GM21390 (cell line): ENCODE measurements at regions not wholly inside any gene's neighbourhood (a gene's known extent, or its start where the extent isn't known, plus 50 kb on each side); places are given as distances from the start of the nearest gene placed in this dataset.
"Not testable (repeated sequence)": the region's sequence is repeated elsewhere in the genome, so short reads cannot be mapped to it uniquely, and the experiment has no call there.

ENCODE experiments used
- ATAC-seq: cut with Tn5 transposase; IDR thresholded peaks from one replicate; pipeline ENCODE4 v1.9.1; 2021; ENCODE audit not compliant: unreplicated experiment

- ATAC-seq = not testable (repeated sequence)
Observed at GRCh38 chr2:87343347-87343746, 321.7 kb upstream of the PLGLB1 start.

GRCh38 chr2:87345283-87345682 is 323.6 kb upstream of the PLGLB1 start:
- ATAC-seq = not testable (repeated sequence)

- not testable (repeated sequence) for ATAC-seq
Observed at GRCh38 chr2:87348556-87348955, 326.9 kb upstream of the PLGLB1 start.

- not testable (repeated sequence) for ATAC-seq
Observed at GRCh38 chr2:87349006-87349405, 327.4 kb upstream of the PLGLB1 start.

- ATAC-seq = not testable (repeated sequence)
Observed at GRCh38 chr2:87352178-87352934, 330.7 kb upstream of the PLGLB1 start.

GRCh38 chr2:87353408-87353807 is 331.8 kb upstream of the PLGLB1 start:
- not testable (repeated sequence) for ATAC-seq

- not testable (repeated sequence) for ATAC-seq
Observed at GRCh38 chr2:87354102-87354501, 332.5 kb upstream of the PLGLB1 start.

GRCh38 chr2:87360250-87360649 is 338.6 kb upstream of the PLGLB1 start:
- not testable (repeated sequence) for ATAC-seq

GRCh38 chr2:87360927-87361326 is 339.3 kb upstream of the PLGLB1 start:
- ATAC-seq = not testable (repeated sequence)

GRCh38 chr2:87361805-87362204 is 340.2 kb upstream of the PLGLB1 start:
- not testable (repeated sequence) for ATAC-seq

- ATAC-seq = not testable (repeated sequence)
Observed at GRCh38 chr2:87364379-87364778, 342.7 kb upstream of the PLGLB1 start.

GRCh38 chr2:87365038-87365437 is 343.4 kb upstream of the PLGLB1 start:
- not testable (repeated sequence) for ATAC-seq

GRCh38 chr2:87386063-87386560 is 361.8 kb upstream of the PLGLB2 start:
- not testable (repeated sequence) for ATAC-seq

GRCh38 chr2:87395784-87396183 is 352.1 kb upstream of the PLGLB2 start:
- ATAC-seq = not testable (repeated sequence)

- ATAC-seq = not testable (repeated sequence)
Observed at GRCh38 chr2:87396551-87397265, 351.2 kb upstream of the PLGLB2 start.

- ATAC-seq = not testable (repeated sequence)
Observed at GRCh38 chr2:87397276-87398065, 350.4 kb upstream of the PLGLB2 start.

GRCh38 chr2:87398567-87399305 is 349.2 kb upstream of the PLGLB2 start:
- not testable (repeated sequence) for ATAC-seq

GRCh38 chr2:87401726-87402345 is 346.1 kb upstream of the PLGLB2 start:
- ATAC-seq = no peak

GRCh38 chr2:87403893-87404175 is 344.1 kb upstream of the PLGLB2 start:
- no peak for ATAC-seq
